ENCODE measurements at regions not wholly inside any gene's neighbourhood (a gene's known extent, or its start where the extent isn't known, plus 50 kb on each side); places are given as distances from the start of the nearest gene placed in this dataset.

GRCh38 chrX:39212456-39212855, 411.2 kb downstream of the MID1IP1 start:
- H3K9me2 ChIP-seq (replicated peaks; ENCODE audit: control insufficient read depth, low read length): no peaks in the 10 kb centered on the region
- no peak overlapping the region for H3K27ac ChIP-seq (ENCODE audit: low read depth, low read length)
- no peaks in the 10 kb centered on the region for H3K9me3 ChIP-seq (ENCODE audit: control insufficient read depth, insufficient read depth, low read length)
- H3K27me3 ChIP-seq (ENCODE audit: control insufficient read depth, low read length): no peaks in the 10 kb centered on the region
- no peaks in the 10 kb centered on the region for H3K4me1 ChIP-seq (ENCODE audit: control insufficient read depth, low read length)
- no peaks in the 10 kb centered on the region for H3K36me3 ChIP-seq (ENCODE audit: control insufficient read depth, low read length)
- no peak overlapping the region for H3K4me3 ChIP-seq (ENCODE audit: low read length)
- H3K79me2 ChIP-seq (ENCODE audit: control insufficient read depth, low read length): no peaks in the 10 kb centered on the region
- no peaks in the 10 kb centered on the region for H3F3A ChIP-seq (ENCODE audit: control insufficient read depth, insufficient read depth)
- TF ChIP-seq CTCF (IDR thresholded peaks at IDR 0.05; ENCODE audit: low read depth, low read length, poor library complexity, severe bottlenecking) (no peak), EZH2phosphoT487 (IDR thresholded peaks at IDR 0.05; ENCODE audit: borderline replicate concordance, low read length) (no peak)
- H3K4me2 ChIP-seq (ENCODE audit: low read length): no peak overlapping the region
- no peaks in the 10 kb centered on the region for H4K20me1 ChIP-seq (ENCODE audit: control insufficient read depth, insufficient read depth, low read depth, low read length)

- Histone ChIP-seq H3K4me3 (ENCODE audit: low read length) (no peak overlapping the region), H3K9me2 (replicated peaks; ENCODE audit: control insufficient read depth, low read length) (no peaks in the 10 kb centered on the region), H3K4me2 (ENCODE audit: low read length) (no peak overlapping the region), H3K79me2 (ENCODE audit: control insufficient read depth, low read length) (no peaks in the 10 kb centered on the region), H4K20me1 (ENCODE audit: control insufficient read depth, insufficient read depth, low read depth, low read length) (no peaks in the 10 kb centered on the region), H3K9me3 (ENCODE audit: control insufficient read depth, insufficient read depth, low read length) (no peaks in the 10 kb centered on the region), H3F3A (ENCODE audit: control insufficient read depth, insufficient read depth) (no peaks in the 10 kb centered on the region), H3K27ac (ENCODE audit: low read depth, low read length) (no peak overlapping the region), H3K27me3 (ENCODE audit: control insufficient read depth, low read length) (no peaks in the 10 kb centered on the region), H3K4me1 (ENCODE audit: control insufficient read depth, low read length) (no peaks in the 10 kb centered on the region), H3K36me3 (ENCODE audit: control insufficient read depth, low read length) (no peaks in the 10 kb centered on the region)
- TF ChIP-seq CTCF (IDR thresholded peaks at IDR 0.05; ENCODE audit: low read depth, low read length, poor library complexity, severe bottlenecking) (no peak), EZH2phosphoT487 (IDR thresholded peaks at IDR 0.05; ENCODE audit: borderline replicate concordance, low read length) (no peak)
Measured at GRCh38 chrX:39214387-39215126, 413.3 kb downstream of the MID1IP1 start.

GRCh38 chrX:39220952-39221351, 419.7 kb downstream of the MID1IP1 start:
- H3K4me1 ChIP-seq (ENCODE audit: control insufficient read depth, low read length): no peaks in the 10 kb centered on the region

More at GRCh38 chrX:39220952-39221351, 419.7 kb downstream of the MID1IP1 start:
- no peaks in the 10 kb centered on the region for H3K9me2 ChIP-seq (replicated peaks; ENCODE audit: control insufficient read depth, low read length)
- no peaks in the 10 kb centered on the region for H4K20me1 ChIP-seq (ENCODE audit: control insufficient read depth, insufficient read depth, low read depth, low read length)
- TF ChIP-seq CTCF (IDR thresholded peaks at IDR 0.05; ENCODE audit: low read depth, low read length, poor library complexity, severe bottlenecking) (no peak), EZH2phosphoT487 (IDR thresholded peaks at IDR 0.05; ENCODE audit: borderline replicate concordance, low read length) (no peak)
- H3K36me3 ChIP-seq (ENCODE audit: control insufficient read depth, low read length): no peaks in the 10 kb centered on the region
- H3F3A ChIP-seq (ENCODE audit: control insufficient read depth, insufficient read depth): no peaks in the 10 kb centered on the region
- H3K4me2 ChIP-seq (ENCODE audit: low read length): no peak overlapping the region
- H3K4me3 ChIP-seq (ENCODE audit: low read length): no peak overlapping the region
- H3K27me3 ChIP-seq (ENCODE audit: control insufficient read depth, low read length): no peaks in the 10 kb centered on the region
- H3K79me2 ChIP-seq (ENCODE audit: control insufficient read depth, low read length): no peaks in the 10 kb centered on the region
- H3K27ac ChIP-seq (ENCODE audit: low read depth, low read length): no peak overlapping the region
- no peaks in the 10 kb centered on the region for H3K9me3 ChIP-seq (ENCODE audit: control insufficient read depth, insufficient read depth, low read length)

Data from DOHH2 (cell line).